HG02798 (cell line): ENCODE measurements at regions not wholly inside any gene's neighbourhood (a gene's known extent, or its start where the extent isn't known, plus 50 kb on each side); places are given as distances from the start of the nearest gene placed in this dataset.

Source experiments
- ATAC-seq: cut with Tn5 transposase; IDR thresholded peaks from one replicate; pipeline ENCODE4 v1.9.1; 2021; ENCODE audit warnings: mild to moderate bottlenecking; ENCODE audit not compliant: unreplicated experiment, poor library complexity

- no peak for ATAC-seq
Measured at GRCh38 chr1:94709891-94710581, 110.1 kb upstream of the SLC44A3 start.

GRCh38 chr1:94708811-94709210 lies 111.3 kb upstream of the SLC44A3 start:
- no peak for ATAC-seq

GRCh38 chr1:94708299-94708685 lies 111.9 kb upstream of the SLC44A3 start:
- no peak for ATAC-seq

- ATAC-seq, result no peak
Measured at GRCh38 chr1:94707321-94708298, 112.5 kb upstream of the SLC44A3 start.

- ATAC-seq, result no peak
Measured at GRCh38 chr1:94702442-94702815, 117.7 kb upstream of the SLC44A3 start.

- no peak for ATAC-seq
Measured at GRCh38 chr1:94701796-94702441, 118.2 kb upstream of the SLC44A3 start.

GRCh38 chr1:94698759-94699502 lies 121.2 kb upstream of the SLC44A3 start:
- no peak for ATAC-seq

GRCh38 chr1:94698356-94698755 lies 121.8 kb upstream of the SLC44A3 start:
- no peak for ATAC-seq

GRCh38 chr1:94697839-94698238 lies 122.3 kb upstream of the SLC44A3 start:
- ATAC-seq, result no peak

- ATAC-seq, result no peak
Measured at GRCh38 chr1:94694226-94694915, 125.8 kb upstream of the SLC44A3 start.

GRCh38 chr1:94693435-94693834 lies 126.7 kb upstream of the SLC44A3 start:
- ATAC-seq, result no peak

- no peak for ATAC-seq
Measured at GRCh38 chr1:94693029-94693428, 127.1 kb upstream of the SLC44A3 start.

GRCh38 chr1:94688646-94689045 lies 131.5 kb upstream of the SLC44A3 start:
- no peak for ATAC-seq

- no peak for ATAC-seq
Measured at GRCh38 chr1:94686882-94687281, 133.3 kb upstream of the SLC44A3 start.

- ATAC-seq, result no peak
Measured at GRCh38 chr1:94684690-94685250, 135.4 kb upstream of the SLC44A3 start.

- ATAC-seq, result no peak
Measured at GRCh38 chr1:94683886-94684285, 136.3 kb upstream of the SLC44A3 start.

- ATAC-seq, result no peak
Measured at GRCh38 chr1:94680039-94680377, 138.4 kb upstream of the F3 start.

- ATAC-seq, result no peak
Measured at GRCh38 chr1:94679332-94680038, 137.9 kb upstream of the F3 start.
